Lung (tissue), 11 donors: ENCODE measurements at regions not wholly inside any gene's neighbourhood (a gene's known extent, or its start where the extent isn't known, plus 50 kb on each side); places are given as distances from the start of the nearest gene placed in this dataset.

ENCODE experiments used
- ATAC-seq: fragments of 200-7000 bp; cut with Tn5 transposase; one replicate; pipeline ENCODE4 v1.9.1; 2020; ENCODE audit warnings: moderate number of reproducible peaks; ENCODE audit not compliant: insufficient read depth, low FRiP score
- DNase-seq, 3 donors: peaks; one replicate each; pipeline ENCODE4 v3.0.0-alpha.2; 2013 to 2017
- H3K27ac ChIP-seq, 2 donors: one replicate each; pipeline ENCODE4 v1.5.1; 2013; ENCODE audit warnings: mild to moderate bottlenecking in 2 of 2, moderate library complexity in 2 of 2, control low read depth in 1 of 2, inconsistent platforms in 1 of 2, low read depth in 1 of 2, low read length in 1 of 2
- H3K27me3 ChIP-seq, 3 donors: one replicate each; pipeline ENCODE4 v1.5.1; 2013; ENCODE audit warnings: low read length in 2 of 3; ENCODE audit not compliant: control insufficient read depth in 3 of 3, insufficient read depth in 3 of 3
- H3K36me3 ChIP-seq, 4 donors: one replicate each; pipeline ENCODE4 v1.5.1; 2013; ENCODE audit warnings: low read length in 4 of 4, mild to moderate bottlenecking in 1 of 4, moderate library complexity in 1 of 4; ENCODE audit not compliant: control insufficient read depth in 4 of 4, insufficient read depth in 4 of 4
- H3K4me1 ChIP-seq, 5 donors: one replicate each; pipeline ENCODE4 v1.5.1; 2013; ENCODE audit warnings: low read length in 5 of 5, mild to moderate bottlenecking in 2 of 5, moderate library complexity in 1 of 5; ENCODE audit not compliant: control insufficient read depth in 5 of 5, insufficient read depth in 5 of 5
- H3K4me3 ChIP-seq: one replicate; pipeline ENCODE4 v1.5.1; 2013; ENCODE audit warnings: mild to moderate bottlenecking, control low read depth, moderate library complexity
- H3K9ac ChIP-seq, 2 donors: one replicate each; pipeline ENCODE4 v1.5.1; 2013; ENCODE audit warnings: low read length in 2 of 2, control low read depth in 1 of 2; ENCODE audit not compliant: insufficient read depth in 1 of 2
- H3K9me3 ChIP-seq, 4 donors: one replicate each; pipeline ENCODE4 v1.5.1; 2013; ENCODE audit warnings: low read length in 3 of 4, mild to moderate bottlenecking in 1 of 4, moderate library complexity in 1 of 4; ENCODE audit not compliant: control insufficient read depth in 4 of 4, insufficient read depth in 3 of 4
- WGBS, 2 donors: extraction: QIAGEN DNeasy Blood & Tissue Kit; methylation state at CpG; one replicate each; pipeline ENCODE4 v1.1.7; 2013; 5-methylcytosine and 5-hydroxymethylcytosine counted together
- TF ChIP-seq, protein P1 (sequence below): IDR thresholded peaks from 2 replicates; pipeline ENCODE4 v1.5.1; 2012; ENCODE audit warnings: mild to moderate bottlenecking; ENCODE audit errors: control extremely low read depth, extremely low read depth
- donor health status: control.
- donor health status: control.
- donor health status: Bipolar disorder and iron deficiency.
- donor health status: healthy.
- donor health status: DM: yes; HTN: yes; CAD: no.

DNA sequence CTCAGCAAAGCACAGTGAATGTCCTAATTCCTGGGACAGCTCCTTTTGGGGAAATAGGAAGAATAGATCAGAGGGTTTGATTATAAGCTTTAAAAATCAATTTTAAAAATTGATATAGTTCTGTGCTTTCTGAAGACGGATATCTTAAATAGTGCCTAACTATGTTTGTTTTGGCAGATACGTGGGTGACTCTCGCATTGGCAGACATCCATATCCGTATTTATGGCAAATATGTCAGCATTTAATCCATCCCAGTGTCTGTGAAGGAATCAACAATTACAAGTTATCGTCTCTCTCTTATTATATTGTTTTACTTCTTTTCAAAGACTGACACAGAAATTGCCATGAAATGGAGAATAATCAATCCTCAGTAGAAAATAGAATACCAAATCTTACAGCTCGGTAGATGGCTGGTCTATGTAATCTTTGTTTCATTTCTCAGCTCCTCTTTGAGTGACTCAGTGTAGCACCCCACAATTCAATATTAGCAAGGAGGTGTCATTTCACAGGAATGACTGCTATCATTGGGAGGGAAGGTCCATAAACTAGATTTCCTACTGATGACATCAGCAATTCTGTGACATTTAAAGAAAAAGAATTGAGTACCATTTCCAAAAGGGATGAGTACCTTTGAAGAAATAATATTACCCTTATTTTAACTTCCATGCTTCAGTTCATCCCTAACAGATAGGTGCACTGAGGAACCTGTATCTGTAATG, 186.4 kb upstream of the NFE2L3 start:
- WGBS, 2 donors: 67 to 82% methylated on average over 6 of the region's 6 CpGs
- TF ChIP-seq, protein P1, sequence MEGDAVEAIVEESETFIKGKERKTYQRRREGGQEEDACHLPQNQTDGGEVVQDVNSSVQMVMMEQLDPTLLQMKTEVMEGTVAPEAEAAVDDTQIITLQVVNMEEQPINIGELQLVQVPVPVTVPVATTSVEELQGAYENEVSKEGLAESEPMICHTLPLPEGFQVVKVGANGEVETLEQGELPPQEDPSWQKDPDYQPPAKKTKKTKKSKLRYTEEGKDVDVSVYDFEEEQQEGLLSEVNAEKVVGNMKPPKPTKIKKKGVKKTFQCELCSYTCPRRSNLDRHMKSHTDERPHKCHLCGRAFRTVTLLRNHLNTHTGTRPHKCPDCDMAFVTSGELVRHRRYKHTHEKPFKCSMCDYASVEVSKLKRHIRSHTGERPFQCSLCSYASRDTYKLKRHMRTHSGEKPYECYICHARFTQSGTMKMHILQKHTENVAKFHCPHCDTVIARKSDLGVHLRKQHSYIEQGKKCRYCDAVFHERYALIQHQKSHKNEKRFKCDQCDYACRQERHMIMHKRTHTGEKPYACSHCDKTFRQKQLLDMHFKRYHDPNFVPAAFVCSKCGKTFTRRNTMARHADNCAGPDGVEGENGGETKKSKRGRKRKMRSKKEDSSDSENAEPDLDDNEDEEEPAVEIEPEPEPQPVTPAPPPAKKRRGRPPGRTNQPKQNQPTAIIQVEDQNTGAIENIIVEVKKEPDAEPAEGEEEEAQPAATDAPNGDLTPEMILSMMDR: no peak
- no peak for ATAC-seq
- Histone ChIP-seq H3K9ac (no peak overlapping the region), H3K9me3 (peaks cover 0 to 2% (median 0%) of the 10 kb centered on the region in 4 donors), H3K27ac (no peak overlapping the region), H3K27me3 (no peaks in the 10 kb centered on the region), H3K36me3 (no peaks in the 10 kb centered on the region), H3K4me3 (no peak overlapping the region), H3K4me1 (peaks cover 0 to 11% (median 0%) of the 10 kb centered on the region in 5 donors)
- DNase-seq: peak in 2 of 3 donors; percentile 32 to 49

DNA sequence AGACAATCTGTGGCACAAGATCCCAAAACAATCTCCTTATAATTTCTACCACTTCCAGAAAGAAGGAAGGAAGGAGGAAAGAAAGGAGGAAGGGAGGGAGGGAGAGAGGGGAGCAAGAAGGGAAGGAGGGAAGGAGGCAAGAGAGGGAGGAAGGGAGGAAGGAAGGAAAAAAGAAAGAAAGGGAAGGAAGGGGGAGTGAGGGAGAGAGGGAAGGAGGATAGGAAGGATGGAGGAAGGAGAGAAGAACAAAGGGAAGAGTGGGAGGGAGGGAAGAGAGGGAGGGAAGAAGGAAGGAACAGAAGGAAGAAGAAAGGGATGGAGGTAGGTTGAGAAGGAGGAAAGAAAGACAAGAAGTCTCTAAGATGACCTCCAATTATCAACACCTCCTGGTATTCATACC, 185.5 kb upstream of the NFE2L3 start:
- TF ChIP-seq, protein P1: no peak
- Histone ChIP-seq H3K36me3 (no peaks in the 10 kb centered on the region), H3K9me3 (peaks cover 0 to 1% (median 0%) of the 10 kb centered on the region in 4 donors), H3K27me3 (no peaks in the 10 kb centered on the region), H3K9ac (no peak overlapping the region), H3K4me3 (no peak overlapping the region), H3K4me1 (peaks cover 0 to 11% (median 0%) of the 10 kb centered on the region in 5 donors), H3K27ac (no peak overlapping the region)
- ATAC-seq: no peak
- DNase-seq: no peak

DNA sequence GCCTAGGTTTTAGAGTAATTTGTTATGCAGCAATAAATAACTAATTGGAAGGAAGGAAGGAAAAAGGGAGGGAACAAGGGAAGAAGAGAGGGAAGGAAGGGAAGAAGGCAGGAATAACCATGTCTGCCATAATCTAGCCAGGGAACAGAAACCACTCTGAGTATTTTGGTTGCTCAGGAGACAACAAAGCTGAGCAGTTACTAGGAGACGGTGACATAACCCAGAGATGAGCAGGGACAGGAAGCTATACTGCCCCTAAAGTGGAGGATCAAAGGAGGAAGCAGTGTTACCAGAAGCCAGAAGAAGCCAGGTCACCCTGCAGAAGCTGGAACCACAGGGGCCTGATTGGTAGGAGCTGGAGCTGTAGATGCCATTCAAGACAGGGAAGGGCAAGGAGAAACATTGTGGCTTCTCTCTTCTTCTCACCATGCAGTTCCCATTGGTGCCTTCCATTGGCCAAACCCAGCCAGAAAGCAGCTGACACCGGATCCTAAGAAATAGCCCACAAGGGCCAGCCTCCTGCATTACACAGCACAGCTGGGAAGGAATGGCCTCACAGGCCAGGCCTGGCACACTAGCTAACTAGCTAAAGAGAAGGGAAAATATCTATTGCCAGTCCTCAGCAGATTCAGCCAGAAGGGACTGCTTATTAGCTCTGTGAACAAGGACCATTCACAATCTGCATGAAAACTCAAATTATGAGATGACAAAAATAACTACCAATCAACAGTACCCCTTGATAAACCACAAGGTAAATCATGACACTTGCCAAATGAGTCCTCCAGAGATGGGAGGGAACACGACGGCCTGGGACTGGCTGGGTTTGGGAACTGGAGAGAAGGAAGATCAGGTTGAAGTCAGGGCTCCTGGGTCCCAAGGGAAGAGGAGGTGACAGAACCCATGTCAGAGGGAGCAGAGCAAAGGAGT, 184.5 kb upstream of the NFE2L3 start:
- H3K9me3 ChIP-seq: peaks cover 0 to 1% (median 0%) of the 10 kb centered on the region in 4 donors
- WGBS, 2 donors: 72 to 76% methylated on average over 4 of the region's 4 CpGs
- H3K9ac ChIP-seq: no peak overlapping the region
- no peaks in the 10 kb centered on the region for H3K36me3 ChIP-seq
- TF ChIP-seq, protein P1: no peak
- no peak overlapping the region for H3K4me3 ChIP-seq
- DNase-seq (no peak), ATAC-seq (no peak)
- H3K27me3 ChIP-seq: no peaks in the 10 kb centered on the region
- peaks cover 0 to 11% (median 0%) of the 10 kb centered on the region in 5 donors for H3K4me1 ChIP-seq
- no peak overlapping the region for H3K27ac ChIP-seq
